WTC11 (cell line): ENCODE measurements at regions not wholly inside any gene's neighbourhood (a gene's known extent, or its start where the extent isn't known, plus 50 kb on each side); places are given as distances from the start of the nearest gene placed in this dataset.

Experiments
- ATAC-seq: fragments of 200-7000 bp; cut with Tn5 transposase; 2 replicates; pipeline ENCODE4 v1.10.0; 2021; ENCODE audit warnings: mild to moderate bottlenecking, moderate library complexity
- CTCF ChIA-PET: fragments of 300-600 bp; sonication (Branson Sonifier 250); formaldehyde crosslinking; loops from one replicate; lab custom pipeline; 2021; ENCODE audit warnings: antibody characterized with exemption; lab: Charles Lee
- POLR2A ChIA-PET: fragments of 350-600 bp; sonication (Branson Sonifier 250); formaldehyde crosslinking; loops from one replicate; lab custom pipeline; 2021; ENCODE audit warnings: antibody characterized with exemption; lab: Charles Lee
- DNase-seq: peaks from one replicate; pipeline ENCODE4 v3.0.0; 2021; ENCODE audit warnings: low spot score
- H3K27ac Mint-ChIP-seq: 2 replicates; pipeline ENCODE4 v1.8.0; 2021; ENCODE audit warnings: mixed read lengths
- H3K27me3 Mint-ChIP-seq: 2 replicates; pipeline ENCODE4 v1.8.0; 2021; ENCODE audit warnings: low read depth, mild to moderate bottlenecking, moderate library complexity, mixed read lengths
- H3K36me3 Mint-ChIP-seq: 2 replicates; pipeline ENCODE4 v1.8.0; 2021; ENCODE audit warnings: mixed read lengths
- H3K4me1 Mint-ChIP-seq: 2 replicates; pipeline ENCODE4 v1.8.0; 2022; ENCODE audit warnings: mixed read lengths
- H3K4me3 Mint-ChIP-seq: 2 replicates; pipeline ENCODE4 v1.8.0; 2021; ENCODE audit warnings: mild to moderate bottlenecking, moderate library complexity, mixed read lengths
- H3K9me3 Mint-ChIP-seq: 2 replicates; pipeline ENCODE4 v1.8.0; 2021; ENCODE audit warnings: mixed read lengths
- ETV6 ChIP-seq: sonication (generic); formaldehyde crosslinking; IDR thresholded peaks from 2 replicates; pipeline ENCODE4 v1.8.1; 2022; ENCODE audit warnings: mild to moderate bottlenecking, missing genetic modification reagents
- JAZF1 ChIP-seq: fragments of 250-450 bp; sonication (Bioruptor Pico); IDR thresholded peaks from 2 replicates; pipeline ENCODE4 v1.9.0; 2021; ENCODE audit warnings: moderate library complexity, mild to moderate bottlenecking, inconsistent platforms
- NFYB ChIP-seq: sonication (generic); formaldehyde crosslinking; conservative IDR thresholded peaks from 2 replicates; pipeline ENCODE4 v1.8.0; 2022; ENCODE audit warnings: low read depth, missing genetic modification reagents
- NR3C1 ChIP-seq: sonication (generic); formaldehyde crosslinking; conservative IDR thresholded peaks from 2 replicates; pipeline ENCODE4 v1.8.1; 2023; ENCODE audit warnings: low read depth, mild to moderate bottlenecking, missing genetic modification reagents
- OVOL2 ChIP-seq: fragments of 250-450 bp; sonication (Bioruptor Pico); IDR thresholded peaks from 2 replicates; pipeline ENCODE4 v1.9.0; 2021; ENCODE audit warnings: mild to moderate bottlenecking, borderline replicate concordance
- PRRX2 ChIP-seq: fragments of 250-450 bp; sonication (Bioruptor Pico); IDR thresholded peaks from 2 replicates; pipeline ENCODE4 v1.8.0; 2021; ENCODE audit warnings: mild to moderate bottlenecking
- TP53 ChIP-seq: sonication (generic); formaldehyde crosslinking; IDR thresholded peaks from 2 replicates; pipeline ENCODE4 v1.8.1; 2023; ENCODE audit warnings: mild to moderate bottlenecking, missing genetic modification reagents
- ZNF263 ChIP-seq: sonication (generic); formaldehyde crosslinking; IDR thresholded peaks from 2 replicates; pipeline ENCODE4 v1.8.1; 2022; ENCODE audit warnings: low read depth, mild to moderate bottlenecking, moderate library complexity, missing genetic modification reagents
- ZNF396 ChIP-seq: fragments of 250-450 bp; sonication (Bioruptor Pico); IDR thresholded peaks from 2 replicates; pipeline ENCODE4 v1.8.0; 2021; ENCODE audit warnings: mild to moderate bottlenecking, moderate library complexity, borderline replicate concordance
- TF ChIP-seq, protein P1 (sequence below): sonication (generic); formaldehyde crosslinking; IDR thresholded peaks from 2 replicates; pipeline ENCODE4 v1.8.0; 2023; ENCODE audit warnings: mild to moderate bottlenecking, missing genetic modification reagents
- TF ChIP-seq, protein P2 (sequence below): sonication (generic); formaldehyde crosslinking; IDR thresholded peaks from 2 replicates; pipeline ENCODE4 v1.8.1; 2022; ENCODE audit warnings: missing genetic modification reagents, borderline replicate concordance
- TF ChIP-seq, protein P3 (sequence below): sonication (generic); formaldehyde crosslinking; IDR thresholded peaks from 2 replicates; pipeline ENCODE4 v1.8.0; 2022; ENCODE audit warnings: mild to moderate bottlenecking, missing genetic modification reagents
- TF ChIP-seq, protein P4 (sequence below): fragments of 250-450 bp; sonication (Bioruptor Pico); IDR thresholded peaks from 2 replicates; pipeline ENCODE4 v2.1.2; 2022; ENCODE audit warnings: mild to moderate bottlenecking, moderate library complexity
- TF ChIP-seq, protein P5 (sequence below): sonication (generic); formaldehyde crosslinking; IDR thresholded peaks from 2 replicates; pipeline ENCODE4 v1.8.0; 2022; ENCODE audit warnings: mild to moderate bottlenecking, missing genetic modification reagents
- TF ChIP-seq, protein P6 (sequence below): sonication (generic); formaldehyde crosslinking; conservative IDR thresholded peaks from 2 replicates; pipeline ENCODE4 v1.8.1; 2022; ENCODE audit warnings: mild to moderate bottlenecking, missing genetic modification reagents
- TF ChIP-seq, protein P7 (sequence below): fragments of 250-450 bp; sonication (Bioruptor Pico); IDR thresholded peaks from 2 replicates; pipeline ENCODE4 v1.9.0; 2021; ENCODE audit warnings: mild to moderate bottlenecking, borderline replicate concordance

DNA sequence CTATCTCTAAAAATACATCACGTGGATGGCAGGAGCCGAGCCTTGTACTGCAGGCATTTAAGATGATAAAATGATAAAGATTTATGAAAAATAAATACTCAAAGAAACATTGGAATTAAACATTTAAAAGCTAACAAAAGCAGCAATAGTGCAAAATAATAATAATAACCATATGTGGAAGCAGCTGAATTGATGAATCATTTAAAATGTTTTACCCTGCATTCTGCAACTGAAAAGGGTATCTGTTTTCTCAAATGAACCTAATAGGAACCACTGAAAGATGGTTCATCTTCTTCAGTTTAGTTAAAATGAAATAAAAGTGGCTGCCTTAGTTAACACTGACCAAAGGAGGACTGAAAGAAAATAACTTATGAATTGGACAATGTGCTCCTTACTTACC is 436.1 kb downstream of the TUSC7 start:
- POLR2A ChIA-PET, result no interaction called here
- H3K4me3 Mint-ChIP-seq, result no peak overlapping the region
- CTCF ChIA-PET, result no interaction called here
- H3K9me3 Mint-ChIP-seq, result no peaks in the 10 kb centered on the region
- H3K36me3 Mint-ChIP-seq, result no peaks in the 10 kb centered on the region
- DNase-seq (no peak), ATAC-seq (no peak)
- peaks cover 43% of the 10 kb centered on the region for H3K4me1 Mint-ChIP-seq
- no peaks in the 10 kb centered on the region for H3K27me3 Mint-ChIP-seq
- H3K27ac Mint-ChIP-seq, result no peak overlapping the region
- TF ChIP-seq OVOL2 (CRISPR knock-in tag), result no peak
- TF ChIP-seq ETV6 (CRISPR knock-in tag), result no peak
- TF ChIP-seq, protein P1, sequence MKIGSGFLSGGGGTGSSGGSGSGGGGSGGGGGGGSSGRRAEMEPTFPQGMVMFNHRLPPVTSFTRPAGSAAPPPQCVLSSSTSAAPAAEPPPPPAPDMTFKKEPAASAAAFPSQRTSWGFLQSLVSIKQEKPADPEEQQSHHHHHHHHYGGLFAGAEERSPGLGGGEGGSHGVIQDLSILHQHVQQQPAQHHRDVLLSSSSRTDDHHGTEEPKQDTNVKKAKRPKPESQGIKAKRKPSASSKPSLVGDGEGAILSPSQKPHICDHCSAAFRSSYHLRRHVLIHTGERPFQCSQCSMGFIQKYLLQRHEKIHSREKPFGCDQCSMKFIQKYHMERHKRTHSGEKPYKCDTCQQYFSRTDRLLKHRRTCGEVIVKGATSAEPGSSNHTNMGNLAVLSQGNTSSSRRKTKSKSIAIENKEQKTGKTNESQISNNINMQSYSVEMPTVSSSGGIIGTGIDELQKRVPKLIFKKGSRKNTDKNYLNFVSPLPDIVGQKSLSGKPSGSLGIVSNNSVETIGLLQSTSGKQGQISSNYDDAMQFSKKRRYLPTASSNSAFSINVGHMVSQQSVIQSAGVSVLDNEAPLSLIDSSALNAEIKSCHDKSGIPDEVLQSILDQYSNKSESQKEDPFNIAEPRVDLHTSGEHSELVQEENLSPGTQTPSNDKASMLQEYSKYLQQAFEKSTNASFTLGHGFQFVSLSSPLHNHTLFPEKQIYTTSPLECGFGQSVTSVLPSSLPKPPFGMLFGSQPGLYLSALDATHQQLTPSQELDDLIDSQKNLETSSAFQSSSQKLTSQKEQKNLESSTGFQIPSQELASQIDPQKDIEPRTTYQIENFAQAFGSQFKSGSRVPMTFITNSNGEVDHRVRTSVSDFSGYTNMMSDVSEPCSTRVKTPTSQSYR (CRISPR knock-in tag), result no peak
- no peak for TF ChIP-seq PRRX2
- TF ChIP-seq, protein P2, sequence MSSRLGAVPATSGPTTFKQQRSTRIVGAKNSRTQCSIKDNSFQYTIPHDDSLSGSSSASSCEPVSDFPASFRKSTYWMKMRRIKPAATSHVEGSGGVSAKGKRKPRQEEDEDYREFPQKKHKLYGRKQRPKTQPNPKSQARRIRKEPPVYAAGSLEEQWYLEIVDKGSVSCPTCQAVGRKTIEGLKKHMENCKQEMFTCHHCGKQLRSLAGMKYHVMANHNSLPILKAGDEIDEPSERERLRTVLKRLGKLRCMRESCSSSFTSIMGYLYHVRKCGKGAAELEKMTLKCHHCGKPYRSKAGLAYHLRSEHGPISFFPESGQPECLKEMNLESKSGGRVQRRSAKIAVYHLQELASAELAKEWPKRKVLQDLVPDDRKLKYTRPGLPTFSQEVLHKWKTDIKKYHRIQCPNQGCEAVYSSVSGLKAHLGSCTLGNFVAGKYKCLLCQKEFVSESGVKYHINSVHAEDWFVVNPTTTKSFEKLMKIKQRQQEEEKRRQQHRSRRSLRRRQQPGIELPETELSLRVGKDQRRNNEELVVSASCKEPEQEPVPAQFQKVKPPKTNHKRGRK (CRISPR knock-in tag), result no peak
- TF ChIP-seq ZNF396, result no peak
- TF ChIP-seq, all 79 proteins: peak for 0

DNA sequence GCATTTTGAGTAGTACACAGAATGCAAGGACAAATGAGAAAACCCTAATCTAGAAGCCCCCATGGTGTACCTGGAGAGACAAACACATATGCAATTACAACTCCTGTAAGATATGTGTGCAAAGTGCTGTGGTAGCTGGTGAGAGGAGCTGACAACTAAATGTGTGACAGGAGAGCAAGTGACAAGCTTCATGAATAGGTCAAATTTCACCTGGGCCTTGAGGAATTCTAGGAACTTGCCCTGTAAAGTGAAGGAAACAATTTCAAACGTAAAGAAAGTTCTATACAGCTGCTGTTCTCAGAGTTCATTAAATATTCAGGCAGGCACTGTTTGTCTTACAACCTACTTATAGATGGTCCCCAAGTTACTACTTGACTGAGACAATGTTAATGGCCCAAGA is 437.0 kb downstream of the TUSC7 start:
- Mint-ChIP-seq H3K4me1 (peaks cover 47% of the 10 kb centered on the region), H3K4me3 (no peak overlapping the region), H3K27me3 (no peaks in the 10 kb centered on the region)
- POLR2A ChIA-PET, result no interaction called here
- CTCF ChIA-PET, result interaction anchor here (1.1 kb wide), 1 partner anchor 47 kb away, joined by 4 read pairs; no protein-coding TSS in a partner anchor
- DNase-seq (no peak), ATAC-seq (no peak; the same call in 1 of the 2 replicates)
- no peak for TF ChIP-seq NR3C1 (CRISPR knock-in tag)
- TF ChIP-seq, protein P3, sequence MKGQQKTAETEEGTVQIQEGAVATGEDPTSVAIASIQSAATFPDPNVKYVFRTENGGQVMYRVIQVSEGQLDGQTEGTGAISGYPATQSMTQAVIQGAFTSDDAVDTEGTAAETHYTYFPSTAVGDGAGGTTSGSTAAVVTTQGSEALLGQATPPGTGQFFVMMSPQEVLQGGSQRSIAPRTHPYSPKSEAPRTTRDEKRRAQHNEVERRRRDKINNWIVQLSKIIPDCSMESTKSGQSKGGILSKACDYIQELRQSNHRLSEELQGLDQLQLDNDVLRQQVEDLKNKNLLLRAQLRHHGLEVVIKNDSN (CRISPR knock-in tag), result no peak
- no peak for TF ChIP-seq JAZF1 (CRISPR knock-in tag)
- TF ChIP-seq, all 79 proteins: peak for 0
- H3K36me3 Mint-ChIP-seq, result no peaks in the 10 kb centered on the region
- no peak overlapping the region for H3K27ac Mint-ChIP-seq
- H3K9me3 Mint-ChIP-seq, result 0 out of 2 replicates have a peak, but pooled peaks cover 4% of the 10 kb centered on the region

DNA sequence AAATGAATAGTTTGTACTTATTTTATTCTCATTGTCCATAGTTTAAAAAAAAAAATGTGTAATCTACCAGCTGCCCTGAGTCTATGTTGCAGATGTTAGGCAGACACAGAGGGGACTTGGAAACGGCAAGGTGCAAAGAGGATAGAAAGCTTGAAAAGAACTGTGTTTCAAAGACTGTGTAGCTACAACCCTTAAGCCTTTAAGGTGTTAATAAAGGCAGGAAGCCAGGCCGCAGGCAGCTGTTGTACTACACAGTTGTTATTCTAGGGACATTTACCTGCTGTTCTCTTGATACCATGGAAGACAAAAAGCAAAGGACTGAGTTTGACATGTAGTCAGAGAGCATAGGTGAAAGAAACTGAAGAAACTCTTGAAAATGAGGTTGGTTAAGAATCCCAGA is 440.0 kb downstream of the TUSC7 start:
- CTCF ChIA-PET, result interaction anchor here (1.2 kb wide), 1 partner anchor 91 kb away, joined by 4 read pairs; no protein-coding TSS in a partner anchor
- 0 out of 2 replicates have a peak, but pooled peaks cover 4% of the 10 kb centered on the region for H3K9me3 Mint-ChIP-seq
- H3K27me3 Mint-ChIP-seq, result no peaks in the 10 kb centered on the region
- ATAC-seq, result peak; percentile 76
- peak overlapping the region; percentile 29; the same call in 1 of the 2 replicates for H3K27ac Mint-ChIP-seq
- no peaks in the 10 kb centered on the region for H3K36me3 Mint-ChIP-seq
- H3K4me1 Mint-ChIP-seq, result peaks cover 43% of the 10 kb centered on the region
- DNase-seq, result no peak
- peak overlapping the region; percentile 2; the same call in 1 of the 2 replicates for H3K4me3 Mint-ChIP-seq
- POLR2A ChIA-PET, result interaction anchor here (0.7 kb wide), 1 partner anchor 1753 kb away, joined by 3 read pairs; no protein-coding TSS in a partner anchor
- TF ChIP-seq TP53 (CRISPR knock-in tag) (no peak), ZNF263 (CRISPR knock-in tag) (no peak), NFYB (CRISPR knock-in tag) (no peak)
- TF ChIP-seq, protein P3 (CRISPR knock-in tag), result no peak
- TF ChIP-seq, protein P4, sequence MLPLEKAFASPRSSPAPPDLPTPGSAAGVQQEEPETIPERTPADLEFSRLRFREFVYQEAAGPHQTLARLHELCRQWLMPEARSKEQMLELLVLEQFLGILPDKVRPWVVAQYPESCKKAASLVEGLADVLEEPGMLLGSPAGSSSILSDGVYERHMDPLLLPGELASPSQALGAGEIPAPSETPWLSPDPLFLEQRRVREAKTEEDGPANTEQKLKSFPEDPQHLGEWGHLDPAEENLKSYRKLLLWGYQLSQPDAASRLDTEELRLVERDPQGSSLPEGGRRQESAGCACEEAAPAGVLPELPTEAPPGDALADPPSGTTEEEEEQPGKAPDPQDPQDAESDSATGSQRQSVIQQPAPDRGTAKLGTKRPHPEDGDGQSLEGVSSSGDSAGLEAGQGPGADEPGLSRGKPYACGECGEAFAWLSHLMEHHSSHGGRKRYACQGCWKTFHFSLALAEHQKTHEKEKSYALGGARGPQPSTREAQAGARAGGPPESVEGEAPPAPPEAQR (CRISPR knock-in tag), result no peak
- TF ChIP-seq, protein P5, sequence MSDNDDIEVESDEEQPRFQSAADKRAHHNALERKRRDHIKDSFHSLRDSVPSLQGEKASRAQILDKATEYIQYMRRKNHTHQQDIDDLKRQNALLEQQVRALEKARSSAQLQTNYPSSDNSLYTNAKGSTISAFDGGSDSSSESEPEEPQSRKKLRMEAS (CRISPR knock-in tag), result no peak
- TF ChIP-seq, protein P6, sequence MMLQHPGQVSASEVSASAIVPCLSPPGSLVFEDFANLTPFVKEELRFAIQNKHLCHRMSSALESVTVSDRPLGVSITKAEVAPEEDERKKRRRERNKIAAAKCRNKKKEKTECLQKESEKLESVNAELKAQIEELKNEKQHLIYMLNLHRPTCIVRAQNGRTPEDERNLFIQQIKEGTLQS (CRISPR knock-in tag), result no peak
- TF ChIP-seq, protein P7, sequence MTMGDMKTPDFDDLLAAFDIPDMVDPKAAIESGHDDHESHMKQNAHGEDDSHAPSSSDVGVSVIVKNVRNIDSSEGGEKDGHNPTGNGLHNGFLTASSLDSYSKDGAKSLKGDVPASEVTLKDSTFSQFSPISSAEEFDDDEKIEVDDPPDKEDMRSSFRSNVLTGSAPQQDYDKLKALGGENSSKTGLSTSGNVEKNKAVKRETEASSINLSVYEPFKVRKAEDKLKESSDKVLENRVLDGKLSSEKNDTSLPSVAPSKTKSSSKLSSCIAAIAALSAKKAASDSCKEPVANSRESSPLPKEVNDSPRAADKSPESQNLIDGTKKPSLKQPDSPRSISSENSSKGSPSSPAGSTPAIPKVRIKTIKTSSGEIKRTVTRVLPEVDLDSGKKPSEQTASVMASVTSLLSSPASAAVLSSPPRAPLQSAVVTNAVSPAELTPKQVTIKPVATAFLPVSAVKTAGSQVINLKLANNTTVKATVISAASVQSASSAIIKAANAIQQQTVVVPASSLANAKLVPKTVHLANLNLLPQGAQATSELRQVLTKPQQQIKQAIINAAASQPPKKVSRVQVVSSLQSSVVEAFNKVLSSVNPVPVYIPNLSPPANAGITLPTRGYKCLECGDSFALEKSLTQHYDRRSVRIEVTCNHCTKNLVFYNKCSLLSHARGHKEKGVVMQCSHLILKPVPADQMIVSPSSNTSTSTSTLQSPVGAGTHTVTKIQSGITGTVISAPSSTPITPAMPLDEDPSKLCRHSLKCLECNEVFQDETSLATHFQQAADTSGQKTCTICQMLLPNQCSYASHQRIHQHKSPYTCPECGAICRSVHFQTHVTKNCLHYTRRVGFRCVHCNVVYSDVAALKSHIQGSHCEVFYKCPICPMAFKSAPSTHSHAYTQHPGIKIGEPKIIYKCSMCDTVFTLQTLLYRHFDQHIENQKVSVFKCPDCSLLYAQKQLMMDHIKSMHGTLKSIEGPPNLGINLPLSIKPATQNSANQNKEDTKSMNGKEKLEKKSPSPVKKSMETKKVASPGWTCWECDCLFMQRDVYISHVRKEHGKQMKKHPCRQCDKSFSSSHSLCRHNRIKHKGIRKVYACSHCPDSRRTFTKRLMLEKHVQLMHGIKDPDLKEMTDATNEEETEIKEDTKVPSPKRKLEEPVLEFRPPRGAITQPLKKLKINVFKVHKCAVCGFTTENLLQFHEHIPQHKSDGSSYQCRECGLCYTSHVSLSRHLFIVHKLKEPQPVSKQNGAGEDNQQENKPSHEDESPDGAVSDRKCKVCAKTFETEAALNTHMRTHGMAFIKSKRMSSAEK, result no peak
